ENCODE measurements at regions not wholly inside any gene's neighbourhood (a gene's known extent, or its start where the extent isn't known, plus 50 kb on each side); places are given as distances from the start of the nearest gene placed in this dataset.
"Not testable (repeated sequence)": the region's sequence is repeated elsewhere in the genome, so short reads cannot be mapped to it uniquely, and the experiment has no call there.

- CTCF ChIA-PET; H3K27me3 Mint-ChIP-seq; H3K4me3 Mint-ChIP-seq; POLR2A ChIA-PET; DNase-seq; H3K9me3 Mint-ChIP-seq (ENCODE audit: low read depth); ATAC-seq; H3K27ac Mint-ChIP-seq; intact Hi-C loops (cut with DNase I, micrococcal nuclease); H3K36me3 Mint-ChIP-seq (ENCODE audit: low read depth); H3K4me1 Mint-ChIP-seq: not testable (repeated sequence)
These were observed 3981.7 kb upstream of the TPTE start for GRCh38 chr21:6539688-6540087.

GRCh38 chr21:6541036-6541435, 3980.3 kb upstream of the TPTE start:
- ATAC-seq; H3K27ac Mint-ChIP-seq; H3K36me3 Mint-ChIP-seq (ENCODE audit: low read depth); H3K4me3 Mint-ChIP-seq; H3K4me1 Mint-ChIP-seq; POLR2A ChIA-PET; H3K27me3 Mint-ChIP-seq; CTCF ChIA-PET; H3K9me3 Mint-ChIP-seq (ENCODE audit: low read depth); DNase-seq; intact Hi-C loops (cut with DNase I, micrococcal nuclease): not testable (repeated sequence)

GRCh38 chr21:6545288-6545687, 3976.1 kb upstream of the TPTE start:
- H3K27me3 Mint-ChIP-seq; H3K9me3 Mint-ChIP-seq (ENCODE audit: low read depth): not testable (repeated sequence)

GRCh38 chr21:6551045-6551444, 3970.3 kb upstream of the TPTE start:
- H3K27me3 Mint-ChIP-seq; ATAC-seq; POLR2A ChIA-PET; H3K36me3 Mint-ChIP-seq (ENCODE audit: low read depth); DNase-seq; H3K4me3 Mint-ChIP-seq; H3K4me1 Mint-ChIP-seq; intact Hi-C loops (cut with DNase I, micrococcal nuclease); CTCF ChIA-PET; H3K9me3 Mint-ChIP-seq (ENCODE audit: low read depth); H3K27ac Mint-ChIP-seq: not testable (repeated sequence)

More at GRCh38 chr21:6545288-6545687, 3976.1 kb upstream of the TPTE start:
- H3K4me3 Mint-ChIP-seq; H3K36me3 Mint-ChIP-seq (ENCODE audit: low read depth); H3K4me1 Mint-ChIP-seq; DNase-seq; intact Hi-C loops (cut with DNase I, micrococcal nuclease); H3K27ac Mint-ChIP-seq; POLR2A ChIA-PET; ATAC-seq; CTCF ChIA-PET: not testable (repeated sequence)

- H3K9me3 Mint-ChIP-seq (ENCODE audit: low read depth); CTCF ChIA-PET; H3K4me3 Mint-ChIP-seq; H3K27me3 Mint-ChIP-seq; DNase-seq; H3K27ac Mint-ChIP-seq; POLR2A ChIA-PET; H3K36me3 Mint-ChIP-seq (ENCODE audit: low read depth); intact Hi-C loops (cut with DNase I, micrococcal nuclease); H3K4me1 Mint-ChIP-seq; ATAC-seq: not testable (repeated sequence)
These were observed 3967.6 kb upstream of the TPTE start for GRCh38 chr21:6553505-6554376.

GRCh38 chr21:6554377-6554864, 3967.0 kb upstream of the TPTE start:
- H3K36me3 Mint-ChIP-seq (ENCODE audit: low read depth); DNase-seq; ATAC-seq; H3K4me3 Mint-ChIP-seq; H3K27me3 Mint-ChIP-seq; CTCF ChIA-PET; POLR2A ChIA-PET; H3K9me3 Mint-ChIP-seq (ENCODE audit: low read depth); H3K4me1 Mint-ChIP-seq; intact Hi-C loops (cut with DNase I, micrococcal nuclease); H3K27ac Mint-ChIP-seq: not testable (repeated sequence)

GRCh38 chr21:6556516-6556915, 3964.9 kb upstream of the TPTE start:
- H3K9me3 Mint-ChIP-seq (ENCODE audit: low read depth); H3K4me1 Mint-ChIP-seq; H3K36me3 Mint-ChIP-seq (ENCODE audit: low read depth); H3K27me3 Mint-ChIP-seq; H3K27ac Mint-ChIP-seq; DNase-seq; POLR2A ChIA-PET; H3K4me3 Mint-ChIP-seq; intact Hi-C loops (cut with DNase I, micrococcal nuclease); CTCF ChIA-PET: not testable (repeated sequence)
- peak; percentile 80 for ATAC-seq

GRCh38 chr21:6557415-6557814, 3964.0 kb upstream of the TPTE start:
- H3K4me1 Mint-ChIP-seq; DNase-seq; H3K36me3 Mint-ChIP-seq (ENCODE audit: low read depth); H3K9me3 Mint-ChIP-seq (ENCODE audit: low read depth); H3K4me3 Mint-ChIP-seq; ATAC-seq; intact Hi-C loops (cut with DNase I, micrococcal nuclease); POLR2A ChIA-PET; H3K27ac Mint-ChIP-seq; CTCF ChIA-PET; H3K27me3 Mint-ChIP-seq: not testable (repeated sequence)

GRCh38 chr21:6561168-6561567, 3960.2 kb upstream of the TPTE start:
- H3K27me3 Mint-ChIP-seq; intact Hi-C loops (cut with DNase I, micrococcal nuclease); POLR2A ChIA-PET; H3K9me3 Mint-ChIP-seq (ENCODE audit: low read depth); ATAC-seq; H3K4me1 Mint-ChIP-seq; H3K36me3 Mint-ChIP-seq (ENCODE audit: low read depth); CTCF ChIA-PET; H3K4me3 Mint-ChIP-seq; DNase-seq; H3K27ac Mint-ChIP-seq: not testable (repeated sequence)

GRCh38 chr21:6561578-6561977, 3959.8 kb upstream of the TPTE start:
- POLR2A ChIA-PET, H3K27me3 Mint-ChIP-seq: not testable (repeated sequence)

GRCh38 chr21:6564543-6565166, 3956.7 kb upstream of the TPTE start:
- CTCF ChIA-PET; H3K36me3 Mint-ChIP-seq (ENCODE audit: low read depth); H3K9me3 Mint-ChIP-seq (ENCODE audit: low read depth); ATAC-seq; H3K27me3 Mint-ChIP-seq; intact Hi-C loops (cut with DNase I, micrococcal nuclease); H3K4me1 Mint-ChIP-seq; POLR2A ChIA-PET; H3K4me3 Mint-ChIP-seq; H3K27ac Mint-ChIP-seq; DNase-seq: not testable (repeated sequence)

More at GRCh38 chr21:6561578-6561977, 3959.8 kb upstream of the TPTE start:
- H3K4me1 Mint-ChIP-seq; intact Hi-C loops (cut with DNase I, micrococcal nuclease); ATAC-seq; H3K27ac Mint-ChIP-seq; H3K36me3 Mint-ChIP-seq (ENCODE audit: low read depth); H3K4me3 Mint-ChIP-seq; CTCF ChIA-PET; DNase-seq; H3K9me3 Mint-ChIP-seq (ENCODE audit: low read depth): not testable (repeated sequence)
